K562 (cell line): ENCODE measurements at regions not wholly inside any gene's neighbourhood (a gene's known extent, or its start where the extent isn't known, plus 50 kb on each side); places are given as distances from the start of the nearest gene placed in this dataset.

Experiments used
- ATAC-seq: fragments of 200-7000 bp; cut with Tn5 transposase; 3 replicates; pipeline ENCODE4 v1.9.1; 2020; ENCODE audit warnings: moderate library complexity
- BruUV-seq: library from RNA; stranded (reverse); fragments of 400-500 nt; replicated peaks from 2 replicates; lab custom pipeline; 2021; lab: Mats Ljungman, UMichigan
- CTCF ChIA-PET: fragments of 300-600 bp; formaldehyde crosslinking; extraction: SDS; loops from one replicate; lab custom pipeline; 2021; ENCODE audit warnings: low intra/inter-chr PET ratio; lab: Yijun Ruan, JAX
- POLR2A ChIA-PET: fragments of 300-600, 350-650 bp; sonication (Branson Sonifier 250); formaldehyde crosslinking; extraction: SDS; loops from one replicate; lab custom pipeline; 2021; ENCODE audit warnings: antibody characterized with exemption, inconsistent platforms; lab: Yijun Ruan, JAX
- DNase-seq, 4 experiments: peaks; one replicate each; pipeline versions ENCODE4 v3.0.0 to v3.0.0-alpha.2; 2011 to 2018; ENCODE audit warnings: low spot score in 3 of 4, mixed read lengths in 3 of 4; ENCODE audit errors: extremely low read depth in 1 of 4
- FAIRE-seq: peaks from 2 replicates; lab custom pipeline; 2011; peaks lifted over from hg19 to GRCh38; lab: Jason Lieb, UNC
- H2AFZ ChIP-seq: 2 replicates; pipeline ENCODE4 v1.6.0; 2011; ENCODE audit warnings: low read depth, low read length, control low read depth, inconsistent platforms
- H3K27ac ChIP-seq: fragments of 200-600 bp; 3 replicates; pipeline ENCODE4 v1.8.0; 2011; ENCODE audit warnings: low read depth, mild to moderate bottlenecking, control low read depth, inconsistent platforms, low read length, moderate library complexity, mixed read lengths; ENCODE audit errors: extremely low read depth
- H3K27me3 ChIP-seq, 2 experiments: fragments of 300-600 bp in 1 of 2; 2 replicates in 1 of 2; 3 replicates in 1 of 2; pipeline versions ENCODE4 v1.6.0 to v1.8.0; 2011; ENCODE audit warnings: inconsistent platforms in 2 of 2, low read length in 2 of 2, mild to moderate bottlenecking in 1 of 2, mixed read lengths in 1 of 2, moderate library complexity in 1 of 2; ENCODE audit not compliant: control insufficient read depth in 2 of 2, insufficient read depth in 2 of 2
- H3K36me3 ChIP-seq: fragments of 300-600 bp; 3 replicates; pipeline ENCODE4 v1.8.0; 2011; ENCODE audit warnings: mild to moderate bottlenecking, low read length, inconsistent platforms; ENCODE audit not compliant: control insufficient read depth, insufficient read depth
- H3K4me1 ChIP-seq, 2 experiments: fragments of 200-600 bp in 1 of 2; replicated peaks in 1 of 2; 2 replicates in 1 of 2; 3 replicates in 1 of 2; pipeline versions ENCODE4 v1.5.1 to v1.8.0; 2011; ENCODE audit warnings: inconsistent platforms in 2 of 2, low read length in 2 of 2, mild to moderate bottlenecking in 1 of 2, mixed read lengths in 1 of 2, moderate library complexity in 1 of 2; ENCODE audit not compliant: control insufficient read depth in 2 of 2, insufficient read depth in 2 of 2
- H3K4me2 ChIP-seq: 2 replicates; pipeline ENCODE4 v1.6.1; 2011; ENCODE audit warnings: low read length, control low read depth, inconsistent platforms, mixed read lengths; ENCODE audit not compliant: insufficient read depth
- H3K4me3 ChIP-seq: fragments of 200-600 bp; sonication (generic), shearing (Covaris generic); 2 replicates; pipeline ENCODE4 v1.5.1; 2016; ENCODE audit warnings: control low read depth, inconsistent platforms
- H3K79me2 ChIP-seq: fragments of 200-600 bp; 3 replicates; pipeline ENCODE4 v1.8.0; 2011; ENCODE audit warnings: low read length, inconsistent platforms; ENCODE audit not compliant: control insufficient read depth, insufficient read depth
- H3K9ac ChIP-seq, 2 experiments: 2 replicates each; pipeline versions ENCODE4 v1.6.0 to v1.6.1; 2011; ENCODE audit warnings: low read depth in 2 of 2, low read length in 2 of 2, control low read depth in 1 of 2, inconsistent platforms in 1 of 2, mild to moderate bottlenecking in 1 of 2, mixed read lengths in 1 of 2; ENCODE audit not compliant: insufficient read depth in 1 of 2
- H3K9me1 ChIP-seq: one replicate; pipeline ENCODE4 v1.6.0; 2011; ENCODE audit warnings: inconsistent platforms, mild to moderate bottlenecking, low read length, moderate library complexity; ENCODE audit not compliant: control insufficient read depth, insufficient read depth
- H3K9me3 ChIP-seq: replicated peaks from 2 replicates; pipeline ENCODE4 v1.5.1; 2011; ENCODE audit warnings: low read depth, low read length, inconsistent platforms; ENCODE audit not compliant: control insufficient read depth, insufficient read depth
- H4K20me1 ChIP-seq: replicated peaks from 2 replicates; pipeline ENCODE4 v1.6.1; 2011; ENCODE audit warnings: low read length, inconsistent platforms, mixed read lengths; ENCODE audit not compliant: control insufficient read depth, insufficient read depth
- HLTF ChIP-seq: fragments of 450-650 bp; IDR thresholded peaks from 2 replicates; pipeline ENCODE4 v1.6.1; 2016
- WGBS: fragments of 100-300 bp; shearing (Covaris generic); methylation state at CpG from one replicate; pipeline ENCODE4 v1.1.6; 2016; ENCODE audit warnings: low coverage, mixed read lengths; ENCODE audit not compliant: insufficient coverage; ENCODE audit errors: missing lambda C conversion rate; 5-methylcytosine and 5-hydroxymethylcytosine counted together
- in situ Hi-C: fragments of 300-500 bp; cut with MboI; formaldehyde crosslinking; loops from 4 replicates; pipeline ENCODE4 v1.15.0; 2018; ENCODE audit warnings: inconsistent platforms, mixed read lengths
- intact Hi-C: fragments of 100-400 bp; cut with micrococcal nuclease; formaldehyde crosslinking; loops from 2 replicates; pipeline ENCODE4 v1.14.2; 2022
- TF ChIP-seq, protein P1 (sequence below): IDR thresholded peaks from 2 replicates; pipeline ENCODE4 v1.6.1; 2012; ENCODE audit warnings: low read depth, low read length, improper control_type of control experiment, borderline replicate concordance
- TF ChIP-seq, protein P2 (sequence below): sonication (generic); formaldehyde crosslinking; IDR thresholded peaks from 2 replicates; pipeline ENCODE4 v1.8.1; 2023; ENCODE audit warnings: mild to moderate bottlenecking, missing genetic modification reagents, moderate library complexity

GRCh38 chr3:88443066-88443465, 293.3 kb downstream of the C3orf38 start (continued):
- TF ChIP-seq, protein P1, sequence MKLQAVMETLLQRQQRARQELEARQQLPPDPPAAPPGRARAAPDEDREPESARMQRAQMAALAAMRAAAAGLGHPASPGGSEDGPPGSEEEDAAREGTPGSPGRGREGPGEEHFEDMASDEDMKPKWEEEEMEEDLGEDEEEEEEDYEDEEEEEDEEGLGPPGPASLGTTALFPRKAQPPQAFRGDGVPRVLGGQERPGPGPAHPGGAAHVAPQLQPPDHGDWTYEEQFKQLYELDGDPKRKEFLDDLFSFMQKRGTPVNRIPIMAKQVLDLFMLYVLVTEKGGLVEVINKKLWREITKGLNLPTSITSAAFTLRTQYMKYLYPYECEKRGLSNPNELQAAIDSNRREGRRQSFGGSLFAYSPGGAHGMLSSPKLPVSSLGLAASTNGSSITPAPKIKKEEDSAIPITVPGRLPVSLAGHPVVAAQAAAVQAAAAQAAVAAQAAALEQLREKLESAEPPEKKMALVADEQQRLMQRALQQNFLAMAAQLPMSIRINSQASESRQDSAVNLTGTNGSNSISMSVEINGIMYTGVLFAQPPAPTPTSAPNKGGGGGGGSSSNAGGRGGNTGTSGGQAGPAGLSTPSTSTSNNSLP = no peak

DNA sequence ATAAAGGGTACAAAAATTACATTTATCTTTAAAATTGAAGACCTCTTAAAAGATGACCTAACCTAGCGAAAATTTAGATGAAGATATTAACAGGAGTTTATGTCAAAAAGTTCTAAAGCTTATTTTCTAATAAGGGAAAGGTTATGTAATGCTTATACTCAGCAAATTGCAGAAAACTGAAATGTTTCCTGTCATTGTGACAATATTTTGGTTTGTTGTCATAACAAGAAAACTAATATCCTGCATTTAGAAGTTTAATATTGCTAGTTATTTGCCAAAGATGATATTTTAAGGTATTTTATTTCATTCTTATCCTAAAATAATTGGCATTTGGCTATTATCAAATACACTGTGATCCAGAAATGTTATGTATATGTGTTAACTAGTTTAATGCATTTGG, 294.5 kb downstream of the C3orf38 start:
- no peaks in the 10 kb centered on the region for H3K27me3 ChIP-seq
- WGBS = 0% methylated on average over 1 of the region's 1 CpG
- H3K79me2 ChIP-seq = no peaks in the 10 kb centered on the region
- FAIRE-seq (no peak), DNase-seq (no peak), ATAC-seq (no peak)
- intact Hi-C loops (no loop called here), in situ Hi-C loops (no loop called here)
- no peak overlapping the region for H3K27ac ChIP-seq
- H3K9ac ChIP-seq = no peak overlapping the region
- H4K20me1 ChIP-seq = no peaks in the 10 kb centered on the region
- no peaks in the 10 kb centered on the region for H3K9me3 ChIP-seq
- no peak overlapping the region for H3K4me2 ChIP-seq
- no TSS peak for BruUV-seq
- ChIA-PET CTCF (no interaction called here), POLR2A (no interaction called here)
- H2AFZ ChIP-seq = no peak overlapping the region
- H3K4me1 ChIP-seq = no peaks in the 10 kb centered on the region
- TF ChIP-seq, protein P2, sequence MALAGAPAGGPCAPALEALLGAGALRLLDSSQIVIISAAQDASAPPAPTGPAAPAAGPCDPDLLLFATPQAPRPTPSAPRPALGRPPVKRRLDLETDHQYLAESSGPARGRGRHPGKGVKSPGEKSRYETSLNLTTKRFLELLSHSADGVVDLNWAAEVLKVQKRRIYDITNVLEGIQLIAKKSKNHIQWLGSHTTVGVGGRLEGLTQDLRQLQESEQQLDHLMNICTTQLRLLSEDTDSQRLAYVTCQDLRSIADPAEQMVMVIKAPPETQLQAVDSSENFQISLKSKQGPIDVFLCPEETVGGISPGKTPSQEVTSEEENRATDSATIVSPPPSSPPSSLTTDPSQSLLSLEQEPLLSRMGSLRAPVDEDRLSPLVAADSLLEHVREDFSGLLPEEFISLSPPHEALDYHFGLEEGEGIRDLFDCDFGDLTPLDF (CRISPR knock-in tag) = no peak
- TF ChIP-seq HLTF = no peak
- H3K9me1 ChIP-seq = no peaks in the 10 kb centered on the region
- H3K4me3 ChIP-seq = no peak overlapping the region
- H3K36me3 ChIP-seq = no peaks in the 10 kb centered on the region
